ENCODE measurements at regions not wholly inside any gene's neighbourhood (a gene's known extent, or its start where the extent isn't known, plus 50 kb on each side); places are given as distances from the start of the nearest gene placed in this dataset.

DNA sequence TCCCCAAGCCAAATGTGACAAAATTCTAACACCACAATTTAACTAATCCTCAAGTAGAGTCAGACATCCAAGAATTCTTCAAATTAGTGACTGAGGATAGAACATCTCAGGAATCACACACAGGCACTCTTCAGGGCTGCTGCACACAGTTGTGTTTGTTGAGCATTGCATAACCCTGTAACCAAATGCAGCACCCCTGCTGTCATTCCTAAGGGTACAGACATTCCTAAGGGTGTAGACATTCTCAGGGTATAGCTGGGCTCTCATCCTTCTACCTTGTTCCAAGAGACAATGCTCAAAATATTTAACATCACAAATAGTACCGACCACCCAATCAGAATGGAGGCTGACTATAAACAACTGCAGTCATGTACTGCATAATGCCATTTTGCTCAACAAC lies 107.1 kb upstream of the UBE2E2 start:
- peak; percentile 87 for DNase-seq (ENCODE audit: low read depth)

DNA sequence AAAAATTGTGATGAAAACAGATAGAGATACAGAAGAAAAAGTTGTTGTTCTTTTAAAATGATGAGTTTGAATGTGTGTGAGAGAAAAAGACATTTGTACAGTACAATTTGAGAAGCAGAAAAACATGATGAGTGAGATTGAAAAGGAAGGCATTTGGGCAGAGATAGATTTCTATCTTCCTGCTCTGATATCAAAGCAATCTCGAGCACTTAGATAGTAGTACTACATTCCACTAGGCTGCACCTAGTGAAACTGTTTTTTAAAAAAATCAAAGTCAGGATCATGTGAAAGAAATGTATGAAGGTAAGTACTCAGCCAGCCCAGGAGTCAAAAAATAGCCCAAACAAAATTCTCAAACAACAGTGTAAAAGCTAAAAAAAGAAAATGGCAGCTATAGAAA lies 104.1 kb upstream of the UBE2E2 start:
- no peak for DNase-seq (ENCODE audit: low read depth)

DNA sequence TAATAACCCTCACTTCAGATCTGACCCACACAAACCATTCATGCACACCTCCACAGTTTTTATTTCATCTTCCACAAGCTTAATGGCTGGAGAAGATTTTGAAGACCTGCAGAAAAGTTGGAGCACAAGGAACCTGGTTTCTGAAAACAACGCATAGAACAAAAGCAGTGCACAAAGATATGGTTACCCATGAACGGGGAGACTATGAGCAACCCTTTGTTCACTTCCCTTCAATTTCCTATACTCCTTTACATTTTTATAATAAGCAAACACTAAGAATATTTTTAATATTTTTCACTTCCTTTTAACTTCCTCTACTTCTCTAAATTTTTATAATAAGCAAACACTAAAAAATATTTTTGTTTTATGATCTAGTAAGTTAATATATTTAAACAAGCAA lies 103.5 kb upstream of the UBE2E2 start:
- DNase-seq (ENCODE audit: low read depth) = no peak

DNA sequence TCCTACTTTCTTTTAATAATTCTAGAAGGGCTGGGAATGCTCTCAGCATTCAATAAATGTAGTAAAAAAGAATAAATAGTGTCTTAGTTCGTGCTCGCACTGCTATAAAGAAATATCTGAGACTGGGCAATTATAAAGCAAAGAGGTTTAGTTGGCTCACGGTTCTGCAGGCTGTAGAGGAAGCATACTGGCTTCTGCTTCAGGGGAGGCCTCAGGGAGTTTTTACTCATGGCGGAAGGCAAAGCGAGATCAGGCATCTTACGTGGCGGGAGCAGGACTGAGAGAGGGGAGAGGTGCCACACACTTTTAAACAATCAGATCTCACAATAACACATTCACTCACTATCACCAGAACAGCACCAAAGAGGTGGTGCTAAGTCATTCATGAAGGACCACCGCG lies 103.0 kb upstream of the UBE2E2 start:
- no peak for DNase-seq (ENCODE audit: low read depth)

DNA sequence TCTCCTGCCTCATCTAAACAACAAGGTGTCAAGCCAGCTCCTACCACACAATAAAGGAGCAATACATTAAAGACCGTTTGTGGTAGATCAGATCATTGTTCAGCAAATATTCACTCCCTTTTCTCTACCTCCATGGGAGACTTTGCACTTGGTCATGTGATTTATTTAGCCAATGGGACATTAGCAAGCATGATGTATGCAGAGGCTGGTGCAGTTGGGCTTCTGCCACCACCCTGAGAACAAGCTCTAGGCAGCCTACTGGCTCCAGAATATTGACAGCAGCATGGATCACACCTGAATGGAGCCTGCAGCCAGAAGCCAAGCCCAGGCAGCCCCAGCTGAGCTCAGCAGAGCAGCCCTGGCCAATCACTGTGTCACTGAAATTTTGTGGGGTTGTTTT lies 99.4 kb upstream of the UBE2E2 start:
- DNase-seq (ENCODE audit: low read depth) = no peak

DNA sequence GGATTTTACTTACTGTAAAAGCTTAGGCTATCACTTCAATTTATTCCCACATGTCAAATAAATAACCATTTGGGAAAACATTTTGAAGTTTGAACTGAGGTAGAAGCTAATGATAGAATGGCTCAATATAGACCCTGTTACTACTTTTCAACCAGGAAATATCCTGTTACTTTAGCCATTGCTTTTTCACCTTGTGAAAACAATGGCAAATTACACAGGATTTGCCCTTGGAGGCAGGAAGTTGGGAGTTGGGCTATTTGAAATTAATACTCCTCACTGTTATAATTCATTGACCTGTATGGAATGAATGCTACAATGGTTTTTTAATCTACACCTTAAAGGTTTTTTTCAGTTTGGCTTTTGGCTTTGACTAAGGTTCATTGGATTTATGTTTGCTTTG lies 98.1 kb upstream of the UBE2E2 start:
- no peak for DNase-seq (ENCODE audit: low read depth)

DNA sequence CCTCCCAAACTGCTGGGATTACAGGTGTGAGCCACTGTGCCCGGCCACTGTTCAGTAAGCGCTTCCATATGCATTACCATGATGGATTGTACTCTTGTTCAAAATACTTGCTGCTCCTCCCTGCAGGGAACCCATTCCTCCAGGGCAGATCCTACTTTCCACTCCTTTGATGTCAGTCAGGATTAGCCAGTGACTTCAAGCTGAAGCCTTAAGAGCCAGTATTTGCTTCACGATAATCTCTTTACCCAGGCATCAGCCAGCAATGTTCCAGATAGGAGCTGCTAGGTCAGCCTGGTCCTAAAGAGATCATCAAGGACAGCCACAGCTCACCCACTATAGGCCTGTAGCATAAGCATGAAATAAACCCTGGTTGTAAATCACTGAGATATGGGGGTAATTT lies 96.5 kb upstream of the UBE2E2 start:
- DNase-seq (ENCODE audit: low read depth) = no peak

DNA sequence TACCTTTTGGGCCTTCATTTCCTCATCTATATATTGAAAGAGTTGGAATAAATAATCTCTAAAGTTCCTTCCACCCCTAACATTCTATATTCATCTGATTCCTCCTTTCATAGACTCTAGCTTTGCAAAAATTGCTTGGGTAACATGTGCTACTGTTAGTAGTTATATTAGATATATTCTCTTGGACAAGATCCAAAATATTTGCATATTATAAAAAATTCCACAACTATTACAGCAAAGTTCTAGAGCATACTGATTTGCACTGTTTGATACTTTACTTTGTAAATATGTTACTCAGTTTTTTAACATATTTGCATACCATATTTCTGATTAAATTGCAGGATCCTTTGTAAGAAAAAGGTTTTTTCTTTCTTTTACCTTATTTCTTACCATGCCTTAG lies 95.9 kb upstream of the UBE2E2 start:
- no peak for DNase-seq (ENCODE audit: low read depth)

DNA sequence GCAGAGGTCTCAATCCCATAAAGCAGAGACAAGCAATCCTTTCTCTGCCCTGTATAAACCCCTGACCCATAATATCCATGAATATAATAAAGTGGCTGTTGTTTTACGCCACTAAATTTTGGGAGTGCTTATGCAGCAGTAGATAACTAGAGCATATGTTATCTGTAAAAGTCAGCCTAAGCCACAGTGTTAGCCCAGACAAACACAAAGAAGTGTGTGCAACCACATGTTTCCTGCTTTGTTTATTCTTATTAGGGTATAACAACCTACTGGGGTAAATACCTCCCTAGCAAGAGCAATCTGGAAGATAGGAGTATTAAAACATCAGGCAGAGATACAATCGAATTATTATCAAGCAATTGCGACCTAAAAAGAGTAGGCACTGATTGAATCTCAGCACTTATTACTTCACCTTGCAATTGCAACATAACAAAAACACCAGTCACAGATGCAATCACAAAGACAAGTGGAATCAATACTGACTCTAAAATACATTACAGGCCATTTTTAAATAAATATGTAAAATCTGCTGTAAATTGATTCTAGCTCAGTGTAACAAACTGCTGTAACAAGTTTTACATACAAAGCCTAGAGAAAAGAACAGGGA lies 94.6 kb upstream of the UBE2E2 start:
- DNase-seq (ENCODE audit: low read depth) = peak; percentile 8

DNA sequence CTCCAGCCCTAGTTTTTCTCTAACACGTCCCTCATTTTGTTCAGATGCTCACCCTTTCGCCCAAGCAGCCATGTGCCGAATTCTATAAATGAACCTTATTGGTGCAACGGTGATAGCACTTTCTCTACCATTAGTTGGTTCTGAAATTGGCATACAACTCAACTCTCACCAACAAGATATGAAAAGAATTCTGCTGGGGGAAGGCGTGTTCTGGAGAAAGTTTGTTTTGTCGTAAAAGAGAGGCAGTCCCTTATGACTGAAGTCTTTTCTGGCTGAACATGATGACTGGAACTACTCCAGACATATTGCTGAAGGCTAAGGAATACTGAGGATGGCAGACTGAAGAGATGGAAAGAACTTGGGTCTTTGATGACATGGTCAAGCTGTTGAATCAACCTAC lies 91.8 kb upstream of the UBE2E2 start:
- DNase-seq (ENCODE audit: low read depth) = no peak

DNA sequence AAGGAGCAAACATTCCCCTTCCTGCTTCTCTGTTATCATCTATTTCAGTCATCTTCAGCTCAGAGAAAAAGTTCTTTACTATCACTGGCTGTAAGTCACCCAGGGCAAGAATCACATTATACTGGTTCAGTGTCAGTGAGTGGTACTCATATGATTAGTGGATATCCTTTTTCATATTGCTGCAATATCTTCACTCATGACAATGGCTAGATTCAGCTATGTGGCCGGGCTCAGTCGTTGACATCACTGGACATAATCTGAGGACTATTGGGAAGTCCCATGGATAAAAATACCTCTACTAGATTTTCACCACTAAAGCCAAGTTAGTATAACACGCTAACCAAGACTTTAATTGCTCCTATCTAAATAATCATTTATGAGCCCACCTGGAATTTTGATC lies 91.3 kb upstream of the UBE2E2 start:
- DNase-seq (ENCODE audit: low read depth) = no peak

DNA sequence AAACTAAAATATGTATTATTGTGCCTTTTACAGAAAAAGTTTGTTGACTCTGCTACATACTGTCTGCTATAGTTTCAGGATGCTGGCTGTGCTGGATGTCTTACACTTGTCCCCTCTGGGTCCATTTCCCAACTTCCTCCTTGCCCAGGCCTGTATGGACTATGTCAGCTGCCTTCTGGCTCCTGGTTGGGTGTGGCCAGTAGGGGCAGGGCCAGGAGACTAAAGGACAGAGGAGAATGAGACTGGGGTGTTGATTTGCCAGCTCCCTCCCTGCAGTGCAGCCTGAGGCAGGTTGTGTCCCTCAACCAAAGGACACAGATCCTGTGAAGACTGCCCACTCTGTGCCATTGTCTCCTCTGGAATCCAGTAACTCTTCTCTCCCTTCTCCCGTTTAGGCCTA lies 90.6 kb upstream of the UBE2E2 start:
- DNase-seq (ENCODE audit: low read depth) = no peak

DNA sequence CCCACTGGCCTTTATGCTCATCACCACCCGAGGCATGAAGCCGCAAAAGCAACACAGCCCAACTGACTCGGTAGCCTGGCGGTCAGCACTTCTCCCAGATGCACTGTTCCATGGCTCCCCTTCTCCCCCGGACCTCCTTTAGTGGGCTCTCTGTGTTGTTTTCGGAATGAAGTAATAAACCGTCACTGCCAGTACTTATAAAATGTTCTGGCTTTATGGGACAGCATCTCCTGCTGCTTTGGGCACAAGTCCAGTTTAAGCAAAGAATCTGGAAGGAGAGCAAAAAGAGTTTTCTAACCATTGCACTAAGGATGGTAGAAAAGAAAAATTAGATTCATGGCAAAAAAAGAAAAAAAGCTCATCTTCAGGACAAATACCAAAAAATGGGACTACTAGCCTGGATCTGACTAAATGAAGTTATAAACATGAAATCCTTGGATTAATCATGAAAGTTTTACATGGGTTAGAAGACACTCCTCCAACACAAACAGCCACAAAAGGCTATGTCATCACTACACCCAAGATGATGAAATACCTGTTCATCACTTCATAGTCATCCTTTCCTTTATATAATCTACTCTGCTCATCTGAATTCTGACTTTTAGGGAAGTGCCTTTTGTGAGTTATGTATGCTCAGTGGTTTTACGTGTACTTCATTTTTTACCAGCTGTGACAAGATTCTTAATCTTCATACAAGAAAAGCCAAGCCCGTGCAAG lies 89.5 kb upstream of the UBE2E2 start:
- peak; percentile 42 for DNase-seq (ENCODE audit: low read depth)

DNA sequence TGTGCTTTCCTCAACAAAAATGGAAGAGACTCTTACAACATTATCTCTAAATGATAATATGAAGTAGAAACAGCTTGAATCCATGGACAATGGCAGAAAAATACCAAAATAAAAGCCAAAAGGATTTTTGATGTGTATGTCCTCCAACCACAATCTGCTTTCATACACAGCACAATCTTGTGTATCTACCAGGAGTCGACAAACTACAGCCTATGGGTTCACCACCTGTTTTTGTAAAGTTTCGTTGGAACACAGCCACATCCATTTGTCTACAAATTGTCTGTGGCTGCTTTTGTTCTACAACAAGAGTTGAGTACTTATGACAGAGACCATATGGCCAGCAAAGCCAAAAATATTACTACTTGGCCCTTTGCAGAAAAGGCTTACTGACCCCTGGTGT lies 88.7 kb upstream of the UBE2E2 start:
- no peak for DNase-seq (ENCODE audit: low read depth)

DNA sequence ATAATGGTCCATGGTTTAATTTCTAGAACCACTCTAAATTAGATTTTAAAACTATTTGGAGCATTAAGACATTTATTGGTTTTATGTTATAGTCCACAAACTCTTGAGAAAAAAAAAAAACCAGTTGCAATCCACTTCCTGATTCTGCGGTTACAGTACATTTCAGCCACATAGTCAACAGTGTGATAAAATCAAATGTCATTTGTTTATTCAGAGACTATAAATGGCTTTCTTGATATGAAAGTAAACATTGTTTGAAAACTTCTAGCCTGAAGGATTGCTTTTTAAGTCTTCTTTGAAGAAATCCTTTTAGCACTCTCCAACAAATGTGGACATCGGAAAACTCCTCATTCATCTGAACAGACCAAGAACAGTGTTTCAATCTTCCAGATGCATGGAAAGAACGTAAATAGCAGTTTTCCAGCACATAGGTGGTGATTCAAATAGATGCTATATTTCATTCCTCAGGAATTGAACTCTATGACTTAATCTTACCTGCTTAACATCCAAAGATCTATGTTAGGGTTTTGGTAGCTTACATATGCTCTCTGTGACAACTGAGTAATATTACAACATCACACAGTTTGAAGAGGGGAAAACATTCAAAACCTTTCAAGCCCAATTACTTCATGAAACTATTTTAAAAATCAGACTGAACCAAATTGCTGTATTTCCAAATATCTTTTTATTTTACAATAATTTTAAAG lies 87.8 kb upstream of the UBE2E2 start:
- peak; percentile 16 for DNase-seq (ENCODE audit: low read depth)

DNA sequence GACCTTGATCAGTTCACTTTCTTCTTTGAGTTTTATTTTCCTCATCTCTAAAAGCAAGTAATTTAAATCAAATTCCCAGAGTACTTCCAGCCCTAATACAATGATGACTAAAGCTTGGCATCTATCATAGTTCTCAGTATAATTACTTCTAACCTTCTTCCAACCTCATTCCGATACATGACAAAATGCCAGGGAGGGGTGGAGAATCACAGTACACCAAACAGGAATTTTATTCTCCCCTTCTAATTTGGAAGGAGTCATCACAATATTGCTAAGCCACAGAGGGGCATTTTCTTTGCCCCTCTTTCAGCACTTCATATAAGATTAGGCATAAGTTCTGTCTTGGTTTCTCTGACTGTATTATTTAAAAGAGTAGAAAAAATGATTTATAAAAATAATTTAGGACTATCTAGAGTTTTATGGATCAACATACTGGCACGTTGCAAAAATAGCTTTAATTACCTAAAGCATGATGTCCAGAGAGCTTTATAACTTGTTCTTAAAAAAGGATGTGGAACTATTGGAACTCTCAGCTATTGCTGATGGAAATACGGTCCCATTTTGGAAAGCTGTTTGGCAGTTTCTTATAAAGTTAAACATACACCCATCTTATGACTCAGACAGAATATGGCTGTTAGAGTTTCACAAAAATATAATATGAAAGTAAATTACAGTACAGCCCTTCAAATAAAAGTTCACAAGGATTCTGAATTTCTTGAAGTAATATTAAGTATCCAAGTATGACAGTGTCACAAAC lies 86.9 kb upstream of the UBE2E2 start:
- no peak for DNase-seq (ENCODE audit: low read depth)

DNA sequence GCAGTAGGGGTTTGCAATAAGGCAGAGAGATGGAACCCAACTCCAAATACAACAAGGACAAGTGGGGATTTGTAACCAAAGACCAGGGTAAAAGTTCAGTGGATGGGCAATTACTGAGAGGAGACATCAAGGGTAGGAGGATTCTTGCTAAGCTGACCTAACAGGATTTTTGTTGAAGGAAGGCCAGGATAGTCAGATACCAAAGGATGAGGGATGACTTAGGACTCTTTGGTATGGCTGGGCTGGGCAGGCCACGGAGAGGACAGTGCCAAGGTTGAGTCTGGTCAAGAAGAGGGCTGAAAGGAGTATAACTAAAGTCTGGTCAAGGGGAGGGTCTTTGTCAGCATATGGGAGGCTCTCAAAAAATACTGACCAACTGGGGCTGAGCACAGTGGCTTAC lies 85.3 kb upstream of the UBE2E2 start:
- DNase-seq (ENCODE audit: low read depth) = no peak

DNA sequence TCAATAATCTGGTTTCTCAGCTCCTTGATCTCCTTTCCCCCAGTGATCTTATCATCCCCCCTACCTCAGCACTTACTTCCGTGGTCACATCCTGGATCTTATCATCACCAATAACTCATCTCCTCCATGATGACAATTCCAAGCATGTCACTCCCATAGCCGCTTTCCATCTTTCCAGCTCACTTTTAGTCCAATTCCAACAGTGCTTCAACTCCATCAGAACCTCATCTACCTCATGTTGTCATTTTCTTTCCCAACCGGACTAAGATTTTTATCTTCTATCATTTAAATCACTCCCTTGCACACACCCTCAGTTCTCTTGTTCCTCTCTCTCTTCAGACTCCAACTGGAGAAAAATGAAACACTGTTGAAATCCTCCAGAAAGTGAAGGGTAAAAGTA lies 75.9 kb upstream of the UBE2E2 start:
- no peak for DNase-seq (ENCODE audit: low read depth)

DNA sequence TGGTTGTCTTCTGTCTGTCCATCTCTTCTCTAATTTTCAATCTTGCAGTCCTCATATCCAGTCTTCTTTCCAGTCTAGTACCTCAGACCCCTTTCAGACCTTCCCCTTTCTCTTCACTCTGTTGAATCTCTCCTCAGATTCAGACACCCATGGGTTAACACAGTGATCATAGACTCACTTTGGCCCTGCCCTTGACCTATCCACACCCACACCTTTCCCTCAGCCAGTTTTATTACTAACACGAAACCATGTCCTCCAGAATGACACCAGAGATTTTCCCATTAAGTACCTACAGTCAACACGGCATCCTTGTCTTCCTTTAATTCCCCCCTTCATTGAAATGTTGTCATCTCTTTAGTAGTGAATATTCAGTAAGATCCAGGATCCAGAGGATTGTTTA lies 74.5 kb upstream of the UBE2E2 start:
- no peak for DNase-seq (ENCODE audit: low read depth)

DNA sequence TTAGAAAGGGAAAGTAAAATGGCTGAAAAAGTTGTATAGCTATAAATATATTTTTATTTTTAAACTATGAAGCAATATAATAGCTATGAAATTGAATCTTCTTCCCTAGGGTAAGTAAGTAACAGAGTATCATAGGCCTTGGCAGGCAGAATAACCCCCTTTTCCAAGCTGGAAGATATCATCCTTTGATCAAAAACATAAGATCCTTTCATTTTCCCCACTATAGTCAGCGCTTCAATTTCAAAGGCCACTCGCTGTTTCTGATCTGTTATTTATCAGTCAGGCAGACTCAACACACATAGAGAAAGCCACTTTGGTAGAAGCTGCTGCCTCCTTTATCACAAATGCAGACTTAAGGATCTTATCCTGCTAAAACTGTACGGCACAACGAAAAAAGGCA lies 74.0 kb upstream of the UBE2E2 start:
- no peak for DNase-seq (ENCODE audit: low read depth)

DNA sequence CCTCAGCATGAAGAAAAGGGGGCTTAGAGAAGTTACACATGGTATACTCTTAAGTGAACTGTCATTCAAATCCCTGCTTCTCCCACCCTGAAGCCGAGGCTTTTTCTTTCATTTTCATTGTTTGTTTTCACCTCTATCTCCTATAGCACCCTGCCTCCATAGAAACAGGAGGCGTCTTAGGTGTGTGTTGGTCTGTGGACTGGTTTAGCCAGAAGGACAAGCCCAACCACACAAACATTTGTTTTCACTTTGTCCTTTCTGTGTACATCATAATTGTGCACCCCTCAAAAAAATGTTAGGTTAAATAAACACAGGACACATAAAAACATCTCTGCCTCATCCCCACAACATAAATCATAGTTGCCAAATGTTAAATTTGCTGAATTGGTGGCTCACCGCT lies 73.3 kb upstream of the UBE2E2 start:
- peak; percentile 56 for DNase-seq (ENCODE audit: low read depth)

DNA sequence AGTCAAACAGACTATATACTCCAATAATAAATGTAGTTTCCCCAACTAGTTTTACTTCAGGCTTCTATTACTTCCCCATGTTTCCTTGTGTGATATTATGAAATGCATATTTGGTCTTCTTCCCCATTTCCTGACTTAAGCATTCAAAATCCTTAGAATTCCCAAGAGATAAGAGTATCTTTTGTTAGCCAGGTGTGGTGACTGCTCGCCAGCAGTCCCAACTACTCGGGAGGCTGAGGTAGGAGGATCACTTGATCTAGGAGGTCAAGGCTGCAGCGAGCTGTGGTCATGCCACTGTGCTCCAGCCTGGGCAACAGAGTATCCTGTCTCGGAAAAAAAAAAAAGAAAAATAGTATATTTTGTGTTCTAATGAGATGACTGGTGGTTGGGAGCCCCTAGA lies 72.7 kb upstream of the UBE2E2 start:
- DNase-seq (ENCODE audit: low read depth) = no peak
